ENCODE measurements at regions not wholly inside any gene's neighbourhood (a gene's known extent, or its start where the extent isn't known, plus 50 kb on each side); places are given as distances from the start of the nearest gene placed in this dataset.
"Not testable (repeated sequence)": the region's sequence is repeated elsewhere in the genome, so short reads cannot be mapped to it uniquely, and the experiment has no call there.

- DNase-seq (ENCODE audit: low read depth in 2 of 2) = no peak
Observed at GRCh38 chr10:130964771-130965170, 346.8 kb downstream of the TCERG1L start.

GRCh38 chr10:130967161-130967560 lies 344.4 kb downstream of the TCERG1L start:
- DNase-seq (ENCODE audit: low read depth in 2 of 2) = no peak

GRCh38 chr10:130967784-130968183 lies 343.7 kb downstream of the TCERG1L start:
- no peak for DNase-seq (ENCODE audit: low read depth in 2 of 2)

- no peak for DNase-seq (ENCODE audit: low read depth in 2 of 2)
Observed at GRCh38 chr10:130968511-130968910, 343.0 kb downstream of the TCERG1L start.

- DNase-seq (ENCODE audit: low read depth in 2 of 2) = no peak
Observed at GRCh38 chr10:130968964-130969363, 342.6 kb downstream of the TCERG1L start.

GRCh38 chr10:130969700-130970099 lies 341.8 kb downstream of the TCERG1L start:
- DNase-seq (ENCODE audit: low read depth in 2 of 2) = no peak

- DNase-seq (ENCODE audit: low read depth in 2 of 2) = no peak
Observed at GRCh38 chr10:130970341-130971122, 341.0 kb downstream of the TCERG1L start.

GRCh38 chr10:130971123-130971435 lies 340.4 kb downstream of the TCERG1L start:
- no peak for DNase-seq (ENCODE audit: low read depth in 2 of 2)

GRCh38 chr10:130973127-130973839 lies 338.2 kb downstream of the TCERG1L start:
- no peak for DNase-seq (ENCODE audit: low read depth in 2 of 2)

GRCh38 chr10:130974166-130974565 lies 337.4 kb downstream of the TCERG1L start:
- no peak for DNase-seq (ENCODE audit: low read depth in 2 of 2)

- not testable (repeated sequence) for DNase-seq (ENCODE audit: low read depth in 2 of 2)
Observed at GRCh38 chr10:130975351-130975750, 336.2 kb downstream of the TCERG1L start.

GRCh38 chr10:130982802-130983201 lies 328.7 kb downstream of the TCERG1L start:
- no peak for DNase-seq (ENCODE audit: low read depth in 2 of 2)

- DNase-seq (ENCODE audit: low read depth in 2 of 2) = no peak
Observed at GRCh38 chr10:130983749-130984148, 327.8 kb downstream of the TCERG1L start.

- DNase-seq (ENCODE audit: low read depth in 2 of 2) = no peak
Observed at GRCh38 chr10:130984686-130985085, 326.8 kb downstream of the TCERG1L start.

- no peak for DNase-seq (ENCODE audit: low read depth in 2 of 2)
Observed at GRCh38 chr10:130985158-130985753, 326.3 kb downstream of the TCERG1L start.

GRCh38 chr10:130986846-130987245 lies 324.7 kb downstream of the TCERG1L start:
- no peak for DNase-seq (ENCODE audit: low read depth in 2 of 2)

GRCh38 chr10:130987401-130987800 lies 324.1 kb downstream of the TCERG1L start:
- DNase-seq (ENCODE audit: low read depth in 2 of 2) = no peak

GRCh38 chr10:130989670-130990232 lies 321.8 kb downstream of the TCERG1L start:
- DNase-seq (ENCODE audit: low read depth in 2 of 2) = no peak

GRCh38 chr10:130990486-130990885 lies 321.0 kb downstream of the TCERG1L start:
- no peak for DNase-seq (ENCODE audit: low read depth in 2 of 2)

GRCh38 chr10:130992802-130993523 lies 318.6 kb downstream of the TCERG1L start:
- no peak for DNase-seq (ENCODE audit: low read depth in 2 of 2)

GRCh38 chr10:130993612-130994011 lies 317.9 kb downstream of the TCERG1L start:
- no peak for DNase-seq (ENCODE audit: low read depth in 2 of 2)

GRCh38 chr10:130994191-130994590 lies 317.3 kb downstream of the TCERG1L start:
- no peak for DNase-seq (ENCODE audit: low read depth in 2 of 2)

Data from stimulated activated CD4-positive, alpha-beta T cell treated with anti-CD3 and anti-CD28 coated beads, Interleukin-4, amount 100 ng/mL, for 48 hours (primary cell).